Suprapubic skin (tissue), 3 donors: ENCODE measurements at regions not wholly inside any gene's neighbourhood (a gene's known extent, or its start where the extent isn't known, plus 50 kb on each side); places are given as distances from the start of the nearest gene placed in this dataset.

Experiments
- POLR2A ChIP-seq, 2 donors: fragments of 450-650 bp; IDR thresholded peaks; one replicate each; pipeline ENCODE4 v1.6.1; 2017; ENCODE audit warnings: antibody characterized with exemption in 2 of 2, mild to moderate bottlenecking in 2 of 2, moderate library complexity in 2 of 2
- TF ChIP-seq, protein P1 (sequence below), 2 donors: fragments of 200-600 bp in 1 of 2; fragments of 450-650 bp in 1 of 2; sonication (generic) in 1 of 2; IDR thresholded peaks; one replicate each; pipeline ENCODE4 v1.5.1; 2016 to 2019; ENCODE audit warnings: antibody characterized with exemption in 2 of 2, mild to moderate bottlenecking in 1 of 2, moderate library complexity in 1 of 2

DNA sequence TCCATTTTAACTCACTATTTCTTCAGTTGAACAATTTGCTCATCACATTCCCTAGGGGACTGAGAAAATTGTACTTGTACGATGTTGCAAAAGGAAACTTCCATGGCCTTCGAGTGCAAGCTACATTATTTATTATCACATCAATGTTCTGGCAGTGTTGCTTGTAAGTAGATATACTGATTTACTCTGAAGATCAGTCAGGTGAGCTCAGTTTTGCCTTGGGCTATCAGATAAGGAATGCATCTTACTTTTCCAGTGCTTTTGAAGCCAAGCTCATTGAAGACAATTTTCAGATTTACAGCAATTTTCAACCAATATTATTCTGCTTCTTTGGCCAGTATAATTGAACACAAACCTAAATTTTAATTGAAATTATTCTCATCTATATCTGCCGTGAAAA lies 1296.9 kb downstream of the RAPGEF2 start:
- TF ChIP-seq, protein P1, sequence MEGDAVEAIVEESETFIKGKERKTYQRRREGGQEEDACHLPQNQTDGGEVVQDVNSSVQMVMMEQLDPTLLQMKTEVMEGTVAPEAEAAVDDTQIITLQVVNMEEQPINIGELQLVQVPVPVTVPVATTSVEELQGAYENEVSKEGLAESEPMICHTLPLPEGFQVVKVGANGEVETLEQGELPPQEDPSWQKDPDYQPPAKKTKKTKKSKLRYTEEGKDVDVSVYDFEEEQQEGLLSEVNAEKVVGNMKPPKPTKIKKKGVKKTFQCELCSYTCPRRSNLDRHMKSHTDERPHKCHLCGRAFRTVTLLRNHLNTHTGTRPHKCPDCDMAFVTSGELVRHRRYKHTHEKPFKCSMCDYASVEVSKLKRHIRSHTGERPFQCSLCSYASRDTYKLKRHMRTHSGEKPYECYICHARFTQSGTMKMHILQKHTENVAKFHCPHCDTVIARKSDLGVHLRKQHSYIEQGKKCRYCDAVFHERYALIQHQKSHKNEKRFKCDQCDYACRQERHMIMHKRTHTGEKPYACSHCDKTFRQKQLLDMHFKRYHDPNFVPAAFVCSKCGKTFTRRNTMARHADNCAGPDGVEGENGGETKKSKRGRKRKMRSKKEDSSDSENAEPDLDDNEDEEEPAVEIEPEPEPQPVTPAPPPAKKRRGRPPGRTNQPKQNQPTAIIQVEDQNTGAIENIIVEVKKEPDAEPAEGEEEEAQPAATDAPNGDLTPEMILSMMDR (IDR thresholded peaks at IDR 0.05) = no peak
- no peak for TF ChIP-seq POLR2A (IDR thresholded peaks at IDR 0.05)
